UCSD-AML1 (cell line): ENCODE measurements at regions not wholly inside any gene's neighbourhood (a gene's known extent, or its start where the extent isn't known, plus 50 kb on each side); places are given as distances from the start of the nearest gene placed in this dataset.
"Not testable (repeated sequence)": the region's sequence is repeated elsewhere in the genome, so short reads cannot be mapped to it uniquely, and the experiment has no call there.

ENCODE experiments used
- DNase-seq: peaks from one replicate; lab custom pipeline; 2025; ENCODE audit not compliant: unreplicated experiment; lab: John Stamatoyannopoulos, UW

DNA sequence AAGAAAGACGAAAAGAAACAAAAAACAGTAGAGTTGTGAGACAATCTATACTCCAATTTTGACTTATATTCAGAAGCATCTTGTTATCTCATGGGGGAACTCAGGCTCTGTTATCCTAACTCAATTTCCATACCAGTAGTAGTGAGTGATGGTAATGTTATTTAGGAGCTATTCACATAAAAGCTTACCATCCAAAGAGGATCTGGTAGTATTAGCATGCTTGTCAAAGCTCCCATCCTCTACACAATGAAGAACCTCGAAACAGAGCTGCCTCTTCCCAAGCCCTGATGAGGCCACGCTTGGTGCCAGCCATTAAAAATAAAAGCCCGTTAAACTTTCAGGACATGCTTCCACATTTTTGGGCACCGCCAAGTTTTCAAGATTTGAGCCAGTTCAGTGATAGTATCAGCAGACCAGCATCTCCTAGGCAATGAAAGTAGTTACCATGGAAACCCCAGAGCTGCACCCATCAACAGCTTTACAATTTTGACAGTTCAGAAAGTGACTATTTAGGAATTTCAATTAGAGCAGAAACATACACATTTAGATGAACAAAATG lies 173.3 kb downstream of the CD83 start:
- no peak for DNase-seq

DNA sequence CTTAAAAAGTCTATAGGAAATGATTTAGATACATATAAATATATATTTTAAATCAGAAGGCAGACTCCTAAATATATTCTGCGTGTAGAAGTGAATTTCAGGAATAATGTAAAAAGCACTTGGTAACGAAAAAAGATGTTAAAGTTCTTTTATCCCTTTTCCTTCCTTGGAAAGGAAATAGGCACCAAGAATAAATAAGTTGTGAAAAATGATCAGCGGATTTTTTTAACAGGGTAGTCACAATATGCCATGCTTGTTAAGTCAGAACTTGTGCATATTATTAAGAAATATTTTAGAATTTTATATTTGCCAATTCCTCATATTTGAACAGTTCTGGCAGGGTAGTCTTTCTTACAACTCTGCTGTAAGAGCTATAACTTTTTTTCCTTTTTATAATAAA lies 173.8 kb downstream of the CD83 start:
- no peak for DNase-seq

DNA sequence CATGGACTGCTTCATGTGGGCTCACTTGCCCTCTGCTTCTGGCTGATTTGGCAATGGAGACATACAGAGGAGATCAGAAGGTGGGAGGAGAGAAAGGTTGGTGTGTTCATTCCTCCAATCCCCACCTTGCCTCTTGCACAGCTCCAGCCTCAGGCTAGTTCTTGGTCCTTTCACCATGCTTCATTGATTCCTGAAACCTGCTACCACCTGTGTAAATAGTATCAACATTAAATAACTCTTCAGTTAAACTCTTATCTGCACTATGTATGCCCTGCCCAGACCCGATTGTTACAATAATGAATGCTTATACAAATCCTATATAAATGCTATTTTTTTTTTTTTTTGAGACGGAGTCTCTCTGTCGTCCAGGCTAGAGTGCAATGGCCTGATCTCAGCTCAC lies 174.5 kb downstream of the CD83 start:
- DNase-seq = no peak

DNA sequence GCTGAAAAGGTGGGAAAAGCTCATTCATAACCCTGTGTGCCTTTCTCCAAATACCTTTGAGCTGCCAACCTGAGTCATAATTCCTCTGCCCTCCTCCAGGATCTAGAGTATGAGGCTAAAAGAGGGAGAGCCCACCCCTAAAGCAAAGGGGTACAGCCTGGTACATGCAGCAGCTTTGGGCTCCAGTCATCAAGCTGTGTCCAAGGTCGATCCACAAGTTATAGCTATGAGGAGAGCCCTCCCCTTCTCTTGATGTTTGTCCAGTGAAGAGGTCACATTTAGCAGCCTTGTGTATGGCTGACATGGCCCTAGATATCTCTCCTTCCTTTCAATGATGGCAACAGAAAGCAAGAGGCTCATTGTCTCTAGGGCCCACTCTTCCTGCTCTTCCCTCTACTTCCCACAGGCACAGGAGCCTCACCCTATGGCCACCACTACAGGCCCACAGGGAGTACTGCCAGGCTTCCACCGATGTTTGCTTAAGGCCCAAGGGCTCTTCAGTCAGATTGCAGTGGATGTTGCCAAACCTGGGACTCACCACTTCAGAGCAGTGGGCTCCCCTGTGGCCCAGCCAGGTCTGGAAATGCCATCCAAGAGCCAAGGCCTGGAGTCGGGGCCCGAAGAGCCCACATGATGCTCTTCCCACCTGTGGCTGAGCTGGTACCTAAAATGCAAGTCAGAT lies 176.8 kb downstream of the CD83 start:
- DNase-seq = no peak

DNA sequence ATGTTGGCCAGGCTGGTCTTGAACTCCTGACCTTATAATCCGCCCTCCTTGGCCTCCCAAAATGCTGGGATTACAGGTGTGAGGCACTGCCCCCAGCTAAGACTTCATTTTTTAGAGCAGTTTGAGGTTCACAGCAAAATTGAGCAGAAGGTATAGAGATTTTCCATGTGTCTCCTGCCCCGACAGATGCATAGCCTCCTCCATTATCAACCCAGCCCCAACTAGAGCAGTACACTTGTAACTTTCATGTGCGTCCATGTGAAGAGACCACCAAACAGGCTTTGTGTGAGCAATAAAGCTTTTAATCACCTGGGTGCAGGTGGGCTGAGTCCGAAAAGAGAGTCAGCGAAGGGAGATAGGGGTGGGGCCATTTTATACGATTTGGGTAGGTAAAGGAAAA lies 179.1 kb downstream of the CD83 start:
- DNase-seq = not testable (repeated sequence)

DNA sequence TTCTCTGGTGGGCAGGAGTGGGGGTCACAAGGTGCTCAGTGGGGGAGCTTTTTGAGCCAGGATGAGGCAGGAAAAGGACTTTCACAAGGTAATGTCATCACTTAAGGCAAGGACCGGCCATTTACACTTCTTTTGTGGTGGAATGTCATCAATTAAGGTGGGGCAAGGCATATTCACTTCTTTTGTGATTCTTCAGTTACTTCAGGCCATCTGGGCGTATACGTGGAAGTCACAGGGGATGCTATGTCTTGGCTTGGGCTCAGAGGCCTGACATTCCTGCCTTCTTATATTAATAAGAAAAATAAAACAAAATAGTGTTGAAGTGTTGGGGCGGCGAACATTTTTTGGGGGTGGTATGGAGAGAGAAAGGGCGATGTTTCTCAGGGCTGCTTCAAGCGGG lies 179.5 kb downstream of the CD83 start:
- DNase-seq = not testable (repeated sequence)

DNA sequence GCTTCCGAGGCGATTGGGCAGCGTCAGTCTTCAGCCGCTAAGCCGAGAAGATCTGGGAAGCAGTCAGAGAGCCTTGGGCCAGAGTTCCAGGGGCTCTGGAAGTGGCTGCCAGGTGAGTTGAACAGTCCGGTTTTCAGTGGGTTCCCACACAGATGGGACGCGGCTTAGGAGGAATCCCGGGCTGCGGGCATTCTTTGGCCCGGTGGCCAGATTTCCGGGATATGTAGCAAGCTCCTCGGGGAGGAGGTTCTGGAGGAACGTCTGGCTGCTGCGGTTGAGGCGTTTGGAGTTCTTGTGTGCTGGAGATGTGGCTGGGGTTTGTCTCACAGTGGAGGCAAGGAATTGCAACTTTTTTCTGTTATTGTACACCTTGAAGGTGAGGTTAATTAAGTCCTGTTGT lies 182.6 kb downstream of the CD83 start:
- DNase-seq = not testable (repeated sequence)

DNA sequence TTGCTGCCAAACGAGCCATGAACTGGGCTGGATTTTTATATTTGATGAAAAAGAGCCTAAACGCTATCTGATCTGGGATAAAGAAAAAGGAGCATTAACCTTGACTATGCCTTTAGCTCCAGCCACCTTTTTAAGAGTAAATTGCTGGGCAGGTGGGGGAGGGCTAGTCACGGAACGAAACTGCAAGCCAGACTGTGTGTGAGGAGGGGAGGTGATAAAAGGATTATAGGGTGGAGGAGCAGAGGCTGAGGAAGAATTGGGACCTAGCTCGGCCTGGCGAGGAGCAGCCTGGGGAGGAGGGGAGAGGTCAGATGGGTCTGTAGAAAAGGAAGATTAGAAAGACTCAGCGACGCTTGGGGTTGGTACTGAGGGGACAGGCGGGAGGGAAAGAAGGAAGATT lies 183.1 kb downstream of the CD83 start:
- DNase-seq = not testable (repeated sequence)

DNA sequence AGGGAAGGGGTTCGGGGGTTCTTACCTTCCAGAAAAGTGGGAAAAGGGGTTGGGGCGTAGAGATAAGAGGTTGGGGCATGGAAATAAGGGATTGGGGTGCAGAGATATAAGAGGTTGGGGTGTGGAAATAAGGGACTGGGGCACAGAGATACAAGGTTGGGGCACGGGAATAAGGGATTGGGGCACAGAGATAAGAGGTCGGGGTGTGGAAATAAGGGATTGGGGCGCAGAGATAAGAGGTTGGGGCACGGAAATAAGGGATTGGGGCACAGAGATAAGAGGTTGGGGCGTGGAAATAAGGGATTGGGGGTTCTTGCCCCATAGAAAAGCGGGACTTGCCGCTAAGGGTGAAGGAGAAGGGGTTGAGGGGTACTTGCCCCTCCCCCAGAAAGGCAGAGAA lies 183.9 kb downstream of the CD83 start:
- DNase-seq = not testable (repeated sequence)

DNA sequence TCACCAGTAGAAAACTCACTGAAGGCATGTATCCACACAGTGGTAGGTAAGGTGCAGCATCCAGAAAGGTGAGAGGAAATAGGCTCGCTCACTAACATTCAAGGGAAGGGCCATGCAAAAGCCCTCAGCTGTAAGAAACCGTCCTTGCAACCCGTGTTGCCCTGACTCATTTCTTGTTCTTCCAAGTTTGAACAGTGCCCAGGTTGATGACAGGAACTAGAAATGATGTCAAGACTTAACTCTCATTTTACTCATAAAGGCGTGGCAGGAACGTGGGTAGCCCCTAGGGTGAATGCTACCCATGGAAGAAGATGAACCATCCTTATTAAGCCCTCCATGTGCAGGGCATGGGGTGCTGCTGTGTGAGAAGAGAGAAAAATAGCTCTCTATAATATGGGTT lies 187.6 kb downstream of the CD83 start:
- DNase-seq = no peak

DNA sequence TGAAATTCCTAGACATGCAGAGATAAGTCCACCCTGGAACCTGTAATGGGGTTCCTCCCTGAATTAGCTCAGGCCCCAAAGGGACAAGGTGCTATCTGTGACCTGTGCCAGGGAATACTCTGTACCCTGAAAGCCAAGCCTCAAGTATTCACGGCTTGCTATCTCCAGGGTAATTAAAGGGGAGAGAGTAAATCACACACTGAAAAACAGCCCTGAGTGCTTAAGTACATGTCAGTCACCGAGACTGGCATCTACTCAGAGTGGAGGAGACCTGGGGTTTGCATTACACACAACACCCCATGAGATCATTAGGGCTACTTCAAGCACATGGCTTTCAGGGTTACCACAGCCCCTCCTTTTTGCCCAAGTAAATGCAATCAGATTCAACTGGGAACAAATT lies 188.1 kb downstream of the CD83 start:
- no peak for DNase-seq

DNA sequence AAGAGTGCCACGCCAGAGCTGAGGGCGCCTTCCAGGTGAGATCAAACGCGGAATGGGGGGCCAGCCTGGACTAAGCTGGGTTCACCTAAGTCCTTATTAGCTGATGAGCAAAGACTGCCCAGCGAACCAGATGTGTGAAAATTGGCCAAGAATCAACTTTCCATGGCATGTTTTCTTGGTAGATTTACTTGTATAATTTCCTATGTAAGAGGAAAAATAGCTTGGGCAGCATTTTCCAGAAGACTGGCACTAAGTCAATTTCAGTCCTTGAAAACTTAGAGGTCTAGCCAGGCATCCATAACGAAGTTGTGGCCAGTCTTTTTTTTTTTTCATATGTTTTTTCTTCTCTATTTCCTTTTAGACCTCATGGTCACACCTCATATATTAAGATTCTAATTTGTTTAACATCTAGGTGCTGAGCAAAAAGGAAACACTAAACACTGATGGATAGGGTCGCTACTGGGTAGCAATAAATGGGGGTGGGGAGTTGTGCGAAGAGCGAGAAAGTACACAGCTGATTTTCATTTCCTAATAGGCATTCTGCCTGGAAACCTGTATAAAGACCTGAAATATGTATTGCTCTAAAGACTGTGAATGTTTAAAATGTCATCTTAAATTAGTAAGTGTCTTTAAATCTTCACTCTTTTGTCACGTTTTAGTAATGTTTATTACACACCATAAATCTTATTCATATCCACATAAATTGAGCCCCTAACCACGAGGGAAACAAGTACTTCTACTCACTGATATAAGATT lies 188.8 kb downstream of the CD83 start:
- DNase-seq = no peak

DNA sequence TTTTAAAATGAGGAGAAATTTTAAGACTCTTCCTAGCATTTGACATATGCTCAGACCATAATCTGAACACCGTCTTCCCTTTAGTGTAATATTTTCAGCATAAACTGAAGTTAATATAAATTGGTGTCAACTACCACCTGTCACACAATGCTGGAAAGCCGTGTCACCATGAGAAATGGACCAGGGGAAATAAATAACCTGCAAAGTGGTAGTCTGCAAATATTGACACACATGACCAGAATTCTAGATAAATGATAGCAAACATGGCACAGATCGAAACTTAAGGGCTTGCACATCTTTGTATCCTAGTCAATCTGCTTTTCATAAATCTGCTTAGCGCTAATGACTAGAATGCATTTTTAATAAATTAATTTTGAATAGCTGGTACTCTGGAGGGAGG lies 191.9 kb downstream of the CD83 start:
- DNase-seq = no peak

DNA sequence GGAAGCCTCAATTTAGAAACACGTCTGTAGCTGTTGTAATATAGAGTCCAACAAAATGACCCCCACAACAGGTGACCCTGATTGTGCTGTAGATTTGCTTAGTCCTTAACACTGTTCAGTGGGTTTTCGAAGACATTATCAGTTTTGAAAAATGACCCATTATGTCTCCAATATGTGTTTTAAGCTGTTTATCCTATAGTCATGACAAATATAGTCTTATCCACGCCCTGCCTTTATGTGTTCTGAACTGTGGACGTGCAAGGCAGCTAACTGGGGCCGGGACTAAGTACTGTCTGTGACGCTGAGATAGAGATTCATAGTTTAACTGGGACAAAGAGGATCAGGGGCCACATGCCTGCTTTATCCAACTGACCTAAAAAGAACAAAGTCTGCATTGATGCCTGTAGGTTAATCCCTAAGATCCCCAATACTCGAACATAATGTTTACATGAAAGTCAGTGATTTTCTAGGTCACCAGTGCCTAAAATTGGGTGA lies 192.4 kb downstream of the CD83 start:
- DNase-seq = no peak

DNA sequence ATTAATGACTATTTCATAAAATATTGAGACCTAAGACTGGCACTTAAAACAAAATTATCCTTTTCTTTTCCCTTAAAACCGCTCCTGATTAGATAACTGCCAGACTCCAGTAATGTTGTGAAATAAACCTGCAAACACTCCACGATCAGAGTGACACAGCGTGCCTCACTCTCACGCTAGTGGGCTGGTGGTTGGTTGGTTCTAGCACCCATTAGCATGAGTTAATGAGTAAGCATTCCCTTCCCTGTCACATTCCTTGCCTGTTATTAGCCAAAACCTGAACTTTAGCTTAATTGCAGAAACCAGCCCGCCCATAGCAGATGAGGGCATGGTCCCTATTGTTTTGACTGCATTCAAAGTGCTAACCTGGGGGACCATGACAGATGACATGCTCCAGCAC lies 193.4 kb downstream of the CD83 start:
- DNase-seq = no peak

DNA sequence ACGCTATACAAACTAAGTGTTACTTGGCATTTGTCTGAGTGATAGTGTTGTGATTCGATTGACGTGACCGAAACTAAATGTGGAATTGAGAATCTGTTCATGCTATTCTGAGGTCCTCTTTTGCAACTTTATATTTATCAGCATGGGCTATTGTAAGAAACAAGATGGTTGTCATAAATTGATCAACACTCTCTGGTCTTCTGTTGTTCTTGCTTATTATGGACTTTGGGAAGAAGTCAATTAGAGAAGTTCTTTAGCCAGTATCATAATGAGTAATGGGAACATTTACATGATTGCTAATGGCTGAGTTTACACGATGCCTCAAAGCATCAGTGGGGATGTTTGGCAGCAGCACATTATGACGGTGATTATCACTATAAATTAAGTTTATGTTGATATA lies 195.0 kb downstream of the CD83 start:
- DNase-seq = no peak

DNA sequence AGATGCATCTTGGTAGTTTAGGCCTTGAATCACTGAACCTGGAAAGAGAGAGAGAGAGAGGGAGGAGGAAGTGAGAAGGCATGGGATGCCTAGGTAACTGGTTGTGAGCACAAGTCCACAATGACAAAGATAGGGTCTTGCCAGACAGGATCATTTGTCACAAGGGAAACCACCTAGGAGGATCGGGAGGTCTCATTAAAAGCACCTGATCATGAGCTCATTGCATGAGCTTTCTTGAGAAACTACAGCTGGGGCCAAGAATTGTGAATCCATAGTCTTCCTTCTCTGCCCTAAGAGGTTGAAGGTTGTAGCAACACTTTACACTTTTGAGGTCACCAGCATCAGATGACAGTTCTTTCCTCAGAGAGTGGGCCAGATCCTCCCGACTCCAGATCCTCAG lies 195.7 kb downstream of the CD83 start:
- DNase-seq = no peak

DNA sequence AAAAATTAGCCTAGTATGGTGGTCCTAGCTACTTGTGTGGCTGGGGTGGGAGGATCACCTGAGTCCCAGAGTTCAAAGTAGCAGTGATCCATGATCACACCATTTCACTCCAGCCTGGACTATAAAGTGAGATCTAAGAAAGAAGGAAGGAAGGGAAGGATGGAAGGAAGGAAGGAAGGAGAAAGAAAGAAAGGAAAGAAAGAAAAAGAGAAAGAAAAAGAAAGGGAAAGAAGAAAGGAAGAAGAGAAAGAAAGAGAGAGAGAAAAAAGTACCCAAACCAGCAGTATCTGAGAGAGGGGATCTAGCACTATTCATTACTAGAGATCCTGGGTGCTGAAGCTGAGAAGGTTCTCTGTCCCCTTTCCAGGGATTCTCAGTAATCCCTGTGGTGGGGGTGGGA lies 197.8 kb downstream of the CD83 start:
- DNase-seq = no peak

DNA sequence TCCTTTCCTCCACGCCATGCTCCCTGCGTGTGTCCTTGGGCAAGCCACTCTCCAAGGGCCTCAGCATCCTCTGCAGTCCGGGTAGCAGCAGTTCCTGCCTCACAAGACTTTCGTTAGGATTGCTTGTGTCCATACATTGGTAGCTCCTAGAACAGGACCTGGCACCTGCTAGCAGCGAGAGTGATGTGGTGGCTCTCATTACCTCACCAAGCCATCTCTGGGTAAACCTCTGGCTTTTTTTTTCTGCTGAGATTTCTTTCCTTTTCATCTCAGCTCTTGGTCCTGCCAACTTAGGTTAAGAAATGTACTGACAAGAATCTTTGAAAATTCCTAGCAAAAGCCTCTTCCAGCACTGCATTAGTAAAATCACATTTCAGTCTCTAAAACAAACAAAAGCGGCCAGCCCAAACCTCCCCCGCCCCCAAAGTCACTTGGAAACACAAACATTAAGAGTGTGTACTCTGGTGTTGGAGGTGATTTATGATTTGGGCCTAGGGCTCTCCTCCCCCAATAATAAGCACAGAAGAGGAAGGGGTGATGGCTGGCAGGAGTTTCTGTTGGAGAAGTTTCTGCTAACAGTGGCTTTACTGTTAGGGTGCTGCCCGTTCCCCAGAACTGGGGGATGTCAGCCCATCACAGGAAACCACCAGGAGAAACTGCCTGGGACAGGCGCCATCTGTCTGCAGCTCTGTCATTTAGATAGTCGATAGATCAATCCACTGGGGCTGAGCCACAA lies 199.2 kb downstream of the CD83 start:
- no peak for DNase-seq

DNA sequence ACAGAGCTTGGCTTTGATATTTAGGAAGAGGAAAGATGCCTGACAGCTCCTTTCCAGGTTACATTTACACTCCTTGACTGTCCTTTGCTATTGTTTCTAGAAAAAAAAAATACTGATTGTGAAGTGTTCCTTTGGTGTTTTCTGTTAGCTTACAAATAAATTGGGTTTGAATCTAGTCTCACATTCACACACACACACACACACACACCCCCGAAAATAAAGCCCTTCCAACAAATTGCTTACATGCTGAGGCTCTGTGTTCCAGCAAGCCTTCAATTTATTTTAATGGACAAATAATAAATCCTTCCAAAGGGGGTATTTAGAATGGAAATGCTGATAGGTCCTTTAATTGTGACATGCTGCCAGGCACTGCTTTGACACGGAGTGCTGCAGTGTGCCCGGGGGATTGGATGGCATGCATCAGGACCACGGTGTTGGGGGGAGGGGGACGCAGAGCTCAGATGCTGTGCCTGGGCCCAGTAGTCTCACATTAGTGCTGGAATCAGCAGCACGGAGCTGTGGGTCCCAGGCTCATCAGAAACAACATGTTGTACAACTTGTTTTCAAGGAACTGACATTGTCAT lies 199.9 kb downstream of the CD83 start:
- no peak for DNase-seq

DNA sequence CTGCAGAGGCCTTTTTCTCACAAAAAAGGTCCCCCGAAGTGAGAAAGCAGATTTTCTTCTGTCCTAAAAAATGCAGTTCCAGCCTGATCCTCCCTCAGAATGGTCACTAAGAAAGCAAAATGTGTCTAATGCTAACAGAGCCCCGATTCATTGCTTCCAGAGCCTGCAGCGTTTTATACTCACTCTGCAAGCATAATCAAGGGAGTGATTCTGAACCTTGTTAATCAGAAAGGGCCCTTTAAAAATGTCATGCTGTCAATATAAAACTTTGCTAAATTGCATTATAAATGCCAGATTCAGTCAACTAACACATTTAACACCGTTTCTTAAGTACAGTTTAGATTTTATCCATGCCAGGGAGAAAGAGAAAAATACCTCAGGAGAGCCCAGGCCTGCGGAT lies 202.8 kb downstream of the CD83 start:
- DNase-seq = no peak
